Osteocyte (in vitro differentiated cells): ENCODE measurements at regions not wholly inside any gene's neighbourhood (a gene's known extent, or its start where the extent isn't known, plus 50 kb on each side); places are given as distances from the start of the nearest gene placed in this dataset.

Experiments
- DNase-seq: peaks from one replicate; pipeline ENCODE4 v3.0.0; 2021; ENCODE audit warnings: mixed read lengths; ENCODE audit not compliant: unreplicated experiment; ENCODE audit errors: extremely low spot score
- H3K27ac Mint-ChIP-seq: one replicate; pipeline ENCODE4 v1.8.0; 2021; ENCODE audit warnings: mild to moderate bottlenecking, mixed read lengths; ENCODE audit not compliant: unreplicated experiment
- H3K27me3 Mint-ChIP-seq: one replicate; pipeline ENCODE4 v1.8.0; 2021; ENCODE audit warnings: mixed read lengths; ENCODE audit not compliant: unreplicated experiment
- H3K36me3 Mint-ChIP-seq: one replicate; pipeline ENCODE4 v1.8.0; 2021; ENCODE audit warnings: mixed read lengths; ENCODE audit not compliant: unreplicated experiment
- H3K4me1 Mint-ChIP-seq: one replicate; pipeline ENCODE4 v1.8.0; 2021; ENCODE audit warnings: mixed read lengths; ENCODE audit not compliant: unreplicated experiment
- H3K4me3 Mint-ChIP-seq: one replicate; pipeline ENCODE4 v1.8.0; 2021; ENCODE audit warnings: mild to moderate bottlenecking, moderate library complexity, mixed read lengths; ENCODE audit not compliant: unreplicated experiment
- H3K9me3 Mint-ChIP-seq: one replicate; pipeline ENCODE4 v1.8.0; 2021; ENCODE audit warnings: mixed read lengths; ENCODE audit not compliant: unreplicated experiment
- TF ChIP-seq, protein P1 (sequence below): fragments of 200-600 bp; sonication (generic); IDR thresholded peaks from 2 replicates; pipeline ENCODE4 v1.5.0; 2021; ENCODE audit warnings: antibody characterized with exemption, mild to moderate bottlenecking, moderate library complexity

DNA sequence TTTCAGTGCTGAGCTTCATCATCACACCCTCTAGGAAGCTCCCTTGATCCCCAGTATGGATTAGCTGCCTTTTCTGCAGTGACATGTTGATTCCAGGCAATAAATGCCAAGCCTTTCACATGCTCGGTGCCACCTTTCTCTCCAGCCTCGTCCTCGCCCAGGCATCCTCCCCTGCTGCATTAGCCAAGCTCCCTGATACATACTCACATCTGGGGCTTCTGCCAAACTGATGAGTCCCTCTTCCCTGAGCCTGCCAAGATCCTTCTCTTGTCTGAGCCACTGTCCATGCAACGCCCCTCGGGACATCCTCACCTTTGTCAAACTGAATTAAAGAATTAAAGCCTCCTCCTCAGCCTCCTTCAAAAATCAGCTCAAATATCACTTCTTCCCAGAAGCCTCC is 538.5 kb upstream of the CDH11 start:
- no peak overlapping the region for H3K4me3 Mint-ChIP-seq
- DNase-seq: no peak
- peaks cover 9% of the 10 kb centered on the region for H3K27me3 Mint-ChIP-seq
- no peaks in the 10 kb centered on the region for H3K9me3 Mint-ChIP-seq
- H3K4me1 Mint-ChIP-seq: peaks cover 20% of the 10 kb centered on the region
- H3K27ac Mint-ChIP-seq: no peak overlapping the region
- TF ChIP-seq, protein P1, sequence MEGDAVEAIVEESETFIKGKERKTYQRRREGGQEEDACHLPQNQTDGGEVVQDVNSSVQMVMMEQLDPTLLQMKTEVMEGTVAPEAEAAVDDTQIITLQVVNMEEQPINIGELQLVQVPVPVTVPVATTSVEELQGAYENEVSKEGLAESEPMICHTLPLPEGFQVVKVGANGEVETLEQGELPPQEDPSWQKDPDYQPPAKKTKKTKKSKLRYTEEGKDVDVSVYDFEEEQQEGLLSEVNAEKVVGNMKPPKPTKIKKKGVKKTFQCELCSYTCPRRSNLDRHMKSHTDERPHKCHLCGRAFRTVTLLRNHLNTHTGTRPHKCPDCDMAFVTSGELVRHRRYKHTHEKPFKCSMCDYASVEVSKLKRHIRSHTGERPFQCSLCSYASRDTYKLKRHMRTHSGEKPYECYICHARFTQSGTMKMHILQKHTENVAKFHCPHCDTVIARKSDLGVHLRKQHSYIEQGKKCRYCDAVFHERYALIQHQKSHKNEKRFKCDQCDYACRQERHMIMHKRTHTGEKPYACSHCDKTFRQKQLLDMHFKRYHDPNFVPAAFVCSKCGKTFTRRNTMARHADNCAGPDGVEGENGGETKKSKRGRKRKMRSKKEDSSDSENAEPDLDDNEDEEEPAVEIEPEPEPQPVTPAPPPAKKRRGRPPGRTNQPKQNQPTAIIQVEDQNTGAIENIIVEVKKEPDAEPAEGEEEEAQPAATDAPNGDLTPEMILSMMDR: no peak
- no peaks in the 10 kb centered on the region for H3K36me3 Mint-ChIP-seq

DNA sequence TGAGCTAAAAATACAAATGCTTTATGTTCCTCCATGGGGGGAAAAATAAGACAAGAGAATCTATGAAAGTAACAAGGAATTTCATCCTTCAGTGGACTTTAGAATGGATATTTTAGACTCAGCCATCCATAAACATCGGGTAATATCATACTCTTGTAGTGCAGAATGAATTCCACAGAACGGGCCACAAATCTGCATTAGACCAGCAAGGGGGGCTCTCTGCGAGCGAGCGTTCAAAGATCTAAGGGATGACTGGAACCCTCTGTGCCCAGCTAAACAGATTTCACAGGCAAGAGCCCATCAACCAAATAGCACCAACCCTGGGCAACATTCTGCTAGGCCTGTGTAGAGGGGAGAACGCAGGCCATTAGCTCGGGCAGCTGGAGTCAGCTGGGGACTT is 537.9 kb upstream of the CDH11 start:
- no peak overlapping the region for H3K27ac Mint-ChIP-seq
- peaks cover 21% of the 10 kb centered on the region for H3K4me1 Mint-ChIP-seq
- peaks cover 14% of the 10 kb centered on the region for H3K27me3 Mint-ChIP-seq
- TF ChIP-seq, protein P1: no peak
- H3K4me3 Mint-ChIP-seq: no peak overlapping the region
- DNase-seq: no peak
- H3K36me3 Mint-ChIP-seq: no peaks in the 10 kb centered on the region
- no peaks in the 10 kb centered on the region for H3K9me3 Mint-ChIP-seq

DNA sequence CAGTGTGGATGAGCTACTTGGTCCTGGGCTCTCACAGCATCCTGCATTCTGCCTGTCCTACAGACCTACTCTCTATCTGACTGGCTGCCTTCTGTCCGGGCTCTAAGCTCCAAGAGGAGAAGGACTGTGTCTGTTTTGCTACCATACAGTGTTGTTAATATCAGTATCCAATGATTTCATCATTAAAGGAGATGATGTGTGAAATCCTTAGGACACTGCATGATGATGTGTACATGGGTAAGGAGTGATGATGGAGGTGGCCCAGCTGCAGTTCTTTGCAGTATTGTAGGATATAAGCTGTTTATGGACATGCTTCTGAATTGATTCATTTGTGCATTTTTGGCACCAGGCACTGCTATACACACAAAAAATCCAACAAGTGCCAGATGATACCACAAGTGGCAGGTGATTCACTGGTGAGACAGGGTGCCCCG is 536.9 kb upstream of the CDH11 start:
- no peak overlapping the region for H3K4me3 Mint-ChIP-seq
- peaks cover 16% of the 10 kb centered on the region for H3K4me1 Mint-ChIP-seq
- DNase-seq: no peak
- peaks cover 17% of the 10 kb centered on the region for H3K27me3 Mint-ChIP-seq
- no peaks in the 10 kb centered on the region for H3K36me3 Mint-ChIP-seq
- TF ChIP-seq, protein P1: no peak
- H3K27ac Mint-ChIP-seq: no peak overlapping the region
- no peaks in the 10 kb centered on the region for H3K9me3 Mint-ChIP-seq

DNA sequence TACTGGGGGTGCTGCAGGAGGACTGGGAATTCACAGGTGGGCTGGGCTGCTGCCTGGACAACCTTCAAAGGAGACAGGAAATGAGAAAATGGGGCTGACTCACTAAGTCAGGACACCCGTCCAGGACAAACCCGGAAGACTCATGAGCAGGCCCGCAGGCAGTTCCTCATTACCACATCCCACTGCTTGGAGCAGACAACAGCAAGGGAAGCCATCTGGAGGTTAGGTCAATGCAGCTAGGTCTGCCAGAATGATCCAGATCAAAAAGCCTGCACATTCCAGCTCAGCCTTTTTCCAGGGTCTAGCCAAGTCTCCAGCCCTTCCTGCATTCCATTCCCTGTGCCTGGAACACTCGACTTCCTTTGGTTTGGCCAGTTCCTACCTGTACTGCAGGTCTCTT is 536.5 kb upstream of the CDH11 start:
- Mint-ChIP-seq H3K27ac (no peak overlapping the region), H3K27me3 (peaks cover 17% of the 10 kb centered on the region), H3K4me1 (peaks cover 13% of the 10 kb centered on the region), H3K9me3 (no peaks in the 10 kb centered on the region), H3K36me3 (no peaks in the 10 kb centered on the region), H3K4me3 (no peak overlapping the region)
- DNase-seq: no peak
- TF ChIP-seq, protein P1: no peak

DNA sequence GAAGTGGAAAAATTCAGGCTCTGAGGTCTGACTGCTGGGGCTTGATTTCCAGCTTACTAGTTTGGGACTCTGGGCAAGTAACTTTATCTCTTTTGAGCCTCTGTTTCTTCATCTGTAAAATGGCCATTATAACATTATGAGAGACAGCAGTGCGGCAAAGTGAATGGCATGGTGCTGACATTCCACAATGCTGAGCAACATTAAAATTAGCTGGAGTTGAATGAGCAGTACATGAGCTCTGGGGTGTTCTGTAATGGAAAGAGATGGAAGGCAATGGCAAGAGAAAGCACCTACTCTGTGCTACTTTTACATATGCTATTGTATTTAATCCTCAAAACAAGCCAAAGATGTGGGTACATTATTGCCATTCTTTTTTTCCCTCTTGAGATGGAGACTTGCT is 535.7 kb upstream of the CDH11 start:
- Mint-ChIP-seq H3K36me3 (no peaks in the 10 kb centered on the region), H3K27ac (no peak overlapping the region), H3K27me3 (peaks cover 21% of the 10 kb centered on the region), H3K9me3 (no peaks in the 10 kb centered on the region), H3K4me3 (no peak overlapping the region), H3K4me1 (peaks cover 13% of the 10 kb centered on the region)
- no peak for DNase-seq
- TF ChIP-seq, protein P1: no peak
